ENCODE measurements at regions not wholly inside any gene's neighbourhood (a gene's known extent, or its start where the extent isn't known, plus 50 kb on each side); places are given as distances from the start of the nearest gene placed in this dataset.
"Not testable (repeated sequence)": the region's sequence is repeated elsewhere in the genome, so short reads cannot be mapped to it uniquely, and the experiment has no call there.

DNA sequence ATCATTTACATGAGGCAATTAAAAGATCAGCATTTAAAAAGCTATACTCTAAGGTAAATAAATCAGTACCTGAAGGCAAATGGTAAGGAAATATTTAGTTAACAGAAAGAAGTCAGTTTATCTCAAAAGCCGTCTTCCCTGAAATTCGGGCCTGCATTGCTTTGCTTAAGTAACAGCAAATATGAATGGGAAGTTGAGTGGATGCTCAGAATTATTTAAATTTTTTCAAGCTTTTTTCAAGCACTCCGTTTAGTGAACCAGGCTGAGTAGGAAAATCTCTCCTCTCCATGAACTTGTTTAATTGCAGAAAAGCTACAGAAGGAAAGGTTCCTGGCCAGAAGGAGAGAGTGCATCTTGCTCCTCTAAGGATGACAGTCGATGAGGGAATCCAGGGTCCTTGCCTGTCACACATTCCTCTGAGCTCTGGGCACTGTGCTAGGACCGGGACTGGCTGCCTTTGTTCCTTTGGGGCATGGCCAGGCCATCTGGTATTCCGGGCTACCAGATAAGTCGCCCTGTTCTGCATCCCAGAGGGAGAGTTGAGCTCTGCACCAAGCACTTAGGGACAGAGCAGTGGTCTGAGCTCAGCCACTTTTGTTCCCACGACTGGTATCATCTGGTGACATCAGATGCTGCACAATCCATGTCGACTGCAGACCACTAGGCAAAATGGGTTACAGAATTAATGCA, 77.6 kb downstream of the RIN2 start:
- no peak for DNase-seq

DNA sequence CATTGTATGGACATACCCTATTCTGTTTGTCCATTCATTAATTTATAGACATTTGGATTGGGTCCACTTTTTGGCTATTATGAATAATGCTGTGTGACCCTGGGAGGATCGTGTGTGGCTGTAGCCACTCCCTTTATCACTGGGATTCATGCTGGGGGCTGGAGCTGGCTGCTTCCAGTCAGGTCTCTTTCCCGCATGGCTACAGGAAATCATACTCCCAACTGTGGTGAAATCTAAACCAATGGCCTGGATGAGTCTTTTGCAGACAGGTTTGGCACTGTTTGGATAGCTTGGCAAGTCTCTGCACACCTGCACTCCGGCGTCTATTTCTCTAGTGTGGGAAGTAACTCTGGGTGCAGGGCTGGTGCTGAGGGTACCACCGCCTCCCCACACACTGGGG, 80.4 kb downstream of the RIN2 start:
- DNase-seq, result no peak

DNA sequence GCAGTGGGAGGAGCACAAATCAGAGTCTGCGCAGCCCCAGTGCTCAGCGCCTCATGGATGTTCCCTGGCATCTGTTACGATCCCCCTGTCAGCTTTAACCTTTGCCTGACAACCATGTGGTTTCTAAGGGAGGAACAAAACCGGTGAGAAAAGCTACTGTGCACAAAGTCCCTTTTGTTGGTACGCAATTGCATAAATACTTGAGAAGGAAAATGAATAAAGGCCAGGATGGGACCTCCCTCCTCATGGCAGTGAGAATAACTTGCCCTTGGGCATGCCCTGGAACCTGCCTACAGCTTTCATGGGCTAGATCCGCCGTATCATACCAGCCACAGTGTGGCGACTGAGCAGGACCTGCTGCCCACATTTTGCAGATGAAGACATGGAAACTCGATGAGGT, 81.0 kb downstream of the RIN2 start:
- no peak for DNase-seq

DNA sequence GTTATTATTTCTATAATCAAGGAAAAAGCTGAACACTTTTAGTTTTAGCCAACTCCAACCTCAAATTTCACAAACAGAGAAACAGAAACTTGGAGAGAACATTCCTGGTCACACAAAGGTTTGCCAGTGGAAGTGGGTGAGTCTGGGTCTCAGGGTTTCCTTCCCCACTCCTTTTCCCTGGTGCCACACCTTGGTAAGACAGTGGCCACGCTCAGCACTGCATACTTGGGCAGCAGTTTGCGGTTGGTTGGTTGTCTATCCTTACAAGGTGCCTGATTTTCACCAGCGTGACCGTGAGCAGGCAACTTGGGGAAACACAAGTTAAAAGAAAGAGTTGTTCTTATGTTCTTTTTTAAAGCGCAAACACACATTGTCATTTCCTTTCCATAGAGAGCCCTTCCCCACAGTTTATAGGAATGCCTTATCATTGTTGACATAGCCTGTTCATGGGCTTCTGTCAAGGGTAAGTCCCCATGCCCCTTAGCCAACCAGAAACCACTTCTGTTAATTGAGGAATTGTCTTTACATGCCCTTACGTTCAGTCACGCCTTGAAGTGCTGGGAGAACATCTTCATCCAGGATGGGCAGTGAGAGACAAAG, 82.2 kb downstream of the RIN2 start:
- DNase-seq, result no peak

DNA sequence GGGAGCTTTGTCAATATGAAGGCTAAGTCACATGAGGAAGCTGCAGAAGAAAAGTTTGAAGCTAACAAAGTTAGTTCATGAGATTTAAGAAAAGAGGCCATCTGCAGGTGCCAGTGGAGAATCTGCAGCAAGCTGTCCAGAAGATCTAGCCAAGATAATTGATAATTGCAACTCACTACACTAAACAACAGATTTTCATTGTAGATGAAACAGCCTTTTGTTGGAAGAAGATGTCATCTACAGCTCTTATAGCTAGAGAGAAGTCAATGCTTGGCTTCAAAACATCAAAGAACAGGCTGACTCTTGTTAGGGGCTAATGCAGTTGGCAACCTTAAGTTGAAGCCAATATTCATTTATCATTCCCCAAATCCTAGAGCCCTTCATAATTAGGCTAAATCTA, 83.7 kb downstream of the RIN2 start:
- DNase-seq, result no peak

DNA sequence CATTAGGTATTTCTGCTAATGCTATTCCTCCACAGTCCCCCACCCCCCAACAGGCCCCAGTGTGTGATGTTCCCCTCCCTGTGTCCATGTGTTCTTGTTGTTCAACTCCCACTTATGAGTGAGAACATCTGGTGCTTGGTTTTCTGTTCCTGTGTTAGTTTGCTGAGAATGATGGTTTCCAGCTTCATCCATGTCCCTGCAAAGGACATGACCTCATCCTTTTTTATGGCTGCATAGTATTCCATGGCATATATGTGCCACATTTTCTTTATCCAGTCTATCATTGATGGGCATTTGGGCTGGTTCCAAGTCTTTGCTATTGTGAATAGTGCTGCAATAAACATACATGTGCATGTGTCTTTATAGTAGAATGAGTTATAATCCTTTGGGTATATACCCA, 86.8 kb downstream of the RIN2 start:
- DNase-seq, result not testable (repeated sequence)

DNA sequence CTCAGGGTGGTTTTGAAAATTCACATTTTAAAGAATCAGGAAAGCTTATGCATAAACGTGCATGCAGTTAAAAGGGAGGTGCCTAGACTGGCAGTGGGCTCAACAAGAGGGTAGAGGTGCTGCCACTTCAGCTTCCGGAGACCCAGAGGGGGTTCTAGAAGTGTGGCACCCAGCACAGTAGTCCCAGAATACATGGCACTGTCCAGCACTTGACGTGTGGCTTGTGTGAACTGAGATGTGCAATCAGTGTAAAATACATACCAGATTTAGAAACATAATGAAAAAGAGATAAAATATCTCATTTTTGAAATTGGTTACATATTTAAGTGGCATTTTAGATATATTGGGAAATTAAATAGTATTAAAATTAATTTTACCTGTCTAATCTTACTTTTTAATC, 89.3 kb downstream of the RIN2 start:
- no peak for DNase-seq

DNA sequence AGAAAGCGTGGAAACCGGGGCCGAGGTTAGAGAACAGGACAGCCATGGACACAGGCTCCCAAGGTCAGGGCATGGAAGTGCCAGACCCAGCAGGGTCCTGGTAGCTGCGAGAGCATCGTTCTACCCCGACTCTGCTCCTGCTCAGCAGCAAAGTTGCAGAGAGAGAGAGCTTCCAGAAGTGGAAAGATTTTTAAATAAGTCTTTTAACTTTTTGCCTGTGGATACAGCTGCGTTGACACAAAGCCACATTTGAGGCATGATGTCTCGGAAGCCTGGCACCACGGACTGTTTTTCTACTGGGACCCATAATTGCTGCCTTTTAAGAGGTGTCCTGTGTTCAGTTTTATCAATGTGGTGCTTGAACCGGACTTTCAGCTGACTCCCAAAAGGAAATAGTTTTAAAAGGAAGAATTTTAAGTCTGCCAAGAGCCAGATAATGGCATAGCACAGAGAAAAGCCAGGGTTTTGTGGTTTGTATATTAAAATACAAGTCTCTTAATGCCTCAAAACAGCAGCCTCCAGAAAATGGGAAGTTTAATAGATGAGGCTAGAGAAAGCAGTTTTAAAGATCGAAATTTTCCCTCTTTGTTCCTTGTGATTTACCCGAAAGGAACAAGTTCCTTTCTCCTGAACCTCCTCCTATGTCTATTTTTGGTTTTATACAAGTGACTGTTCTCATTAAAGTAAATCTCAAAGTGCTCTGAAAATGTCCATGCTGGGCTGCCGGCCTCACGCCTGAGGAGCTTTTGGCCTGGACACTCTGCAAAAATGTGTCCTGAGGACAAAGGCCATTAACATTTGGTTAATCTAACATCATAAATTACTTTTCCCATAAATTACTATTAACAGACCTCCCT, 91.5 kb downstream of the RIN2 start:
- DNase-seq, result no peak

DNA sequence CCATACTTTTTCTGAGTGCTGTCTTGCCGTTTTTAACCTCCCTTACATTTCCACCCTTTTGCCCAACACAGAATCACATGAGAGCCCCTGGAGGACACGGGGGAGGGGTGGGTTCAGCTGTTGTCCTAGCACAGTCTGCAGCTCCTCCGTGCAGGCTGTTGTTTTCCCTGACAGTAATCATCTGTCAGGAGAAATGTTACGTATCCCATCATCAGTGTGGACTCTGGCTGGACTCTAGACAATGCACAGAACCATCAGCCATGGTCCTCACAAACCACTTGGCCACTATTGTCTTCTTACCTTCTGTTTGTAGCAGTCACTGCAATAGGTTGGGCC, 92.1 kb downstream of the RIN2 start:
- no peak for DNase-seq

DNA sequence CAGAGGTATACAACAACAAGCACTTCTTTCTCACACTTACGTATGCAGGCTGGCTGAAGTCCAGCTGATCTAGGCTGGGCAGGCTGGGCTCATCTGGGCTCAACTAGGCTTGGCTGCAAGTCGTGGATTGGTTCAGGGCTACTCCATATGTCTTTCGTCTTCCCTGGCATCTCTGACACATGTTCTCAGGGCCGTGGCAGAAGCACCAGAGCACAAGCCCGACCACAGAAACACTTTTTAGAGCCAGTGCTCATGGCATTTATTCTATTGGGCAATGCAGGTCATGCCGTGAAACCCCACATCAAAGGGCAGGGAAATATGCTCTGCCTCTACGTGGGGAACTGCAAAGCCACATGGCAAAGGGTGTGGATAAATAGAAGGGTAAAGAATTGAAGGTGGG, 93.8 kb downstream of the RIN2 start:
- DNase-seq, result no peak

DNA sequence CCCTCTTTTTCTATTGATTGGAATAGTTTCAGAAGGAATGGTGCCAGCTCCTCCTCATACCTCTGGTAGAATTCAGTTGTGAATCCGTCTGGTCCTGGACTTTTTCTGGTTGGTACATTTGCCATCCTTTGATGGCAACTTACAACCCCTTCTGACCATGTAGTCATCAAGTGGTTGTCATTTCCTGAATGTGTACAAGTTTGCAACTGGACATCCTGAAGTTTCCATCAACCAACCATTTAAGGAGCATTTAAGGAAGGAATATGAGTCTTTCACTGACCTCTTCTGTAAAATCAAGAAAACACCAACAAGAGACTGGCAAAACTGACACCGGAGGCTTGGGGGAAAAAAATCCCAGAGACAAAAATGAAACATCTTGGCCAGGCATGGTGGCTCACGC, 97.4 kb downstream of the RIN2 start:
- DNase-seq, result no peak

DNA sequence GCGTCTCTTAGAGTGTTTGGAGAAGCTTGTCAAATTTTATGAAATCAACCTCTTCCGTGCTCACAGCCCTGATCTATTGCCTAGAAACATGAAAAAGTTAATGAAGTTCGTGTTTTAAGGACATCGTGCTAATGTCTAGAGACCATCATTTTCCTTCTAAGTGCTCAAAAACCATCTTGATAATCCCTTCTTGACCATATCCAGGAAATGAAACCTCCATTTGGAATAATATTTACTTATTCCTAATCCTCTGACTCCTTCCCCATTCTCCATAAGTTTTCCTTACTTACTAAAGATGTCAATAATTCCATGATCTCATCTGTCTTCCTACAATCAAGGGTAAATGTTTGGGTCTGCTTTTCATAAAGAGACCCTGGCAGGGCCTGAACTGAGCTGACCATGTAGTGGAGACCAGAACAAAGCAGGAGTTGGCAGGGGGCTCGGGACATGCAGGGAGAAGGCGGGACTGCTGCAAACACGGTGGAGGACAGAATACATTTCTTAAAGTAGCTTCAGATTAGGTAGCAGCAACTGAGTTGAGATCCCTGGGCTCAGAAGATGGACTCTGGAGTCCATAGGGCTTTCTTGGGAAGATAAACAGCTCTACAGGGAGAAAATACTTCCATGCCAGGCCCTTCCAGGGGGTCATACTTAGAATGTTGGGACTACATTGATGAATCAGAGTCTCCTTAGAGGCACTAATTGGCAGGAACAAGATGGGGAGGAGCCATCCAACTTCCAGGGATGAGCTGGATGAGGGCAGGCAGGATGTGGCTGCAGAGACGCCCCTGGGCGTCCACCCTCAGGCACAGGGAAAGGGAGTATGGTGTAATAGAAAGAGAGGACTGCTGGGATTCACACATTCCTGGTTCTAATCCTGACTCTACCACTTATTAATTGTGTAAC, 100.7 kb downstream of the RIN2 start:
- no peak for DNase-seq

DNA sequence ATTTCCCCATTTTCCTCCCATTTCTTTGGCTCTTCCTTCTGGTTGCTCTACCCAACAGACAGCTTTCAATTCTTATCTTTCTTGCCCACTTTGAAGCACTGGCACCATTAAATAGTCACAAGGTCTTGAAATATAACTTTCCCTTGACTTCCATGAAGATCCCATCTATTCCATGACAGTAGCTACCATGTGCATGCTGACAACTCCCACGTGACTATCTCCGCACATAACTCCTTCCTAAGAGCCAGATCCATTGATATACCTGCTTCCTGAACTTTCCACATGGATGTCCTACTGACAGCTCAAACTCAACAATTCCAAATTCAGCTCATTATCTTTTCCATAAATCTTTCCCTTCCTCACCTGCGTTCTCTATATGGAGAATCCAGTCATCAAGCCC, 101.4 kb downstream of the RIN2 start:
- no peak for DNase-seq

DNA sequence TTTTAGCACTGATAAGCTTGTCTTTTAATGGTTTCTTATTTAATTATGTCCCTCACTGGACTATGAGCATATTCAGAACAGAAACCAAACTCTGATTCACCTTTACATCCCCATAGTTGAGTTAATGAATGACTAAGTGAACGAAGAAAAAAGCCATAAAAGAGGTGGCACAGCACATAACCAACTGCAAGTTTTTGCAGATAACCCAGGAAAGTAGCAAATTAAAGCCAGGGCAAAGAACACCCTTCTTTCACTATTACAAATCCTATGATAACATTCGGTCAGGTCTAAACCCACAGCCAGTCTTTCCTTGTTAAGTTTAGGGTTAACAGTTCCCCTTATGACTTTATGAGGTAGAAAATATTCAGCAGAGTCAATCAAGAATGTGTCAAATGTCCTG, 102.7 kb downstream of the RIN2 start:
- DNase-seq, result no peak

DNA sequence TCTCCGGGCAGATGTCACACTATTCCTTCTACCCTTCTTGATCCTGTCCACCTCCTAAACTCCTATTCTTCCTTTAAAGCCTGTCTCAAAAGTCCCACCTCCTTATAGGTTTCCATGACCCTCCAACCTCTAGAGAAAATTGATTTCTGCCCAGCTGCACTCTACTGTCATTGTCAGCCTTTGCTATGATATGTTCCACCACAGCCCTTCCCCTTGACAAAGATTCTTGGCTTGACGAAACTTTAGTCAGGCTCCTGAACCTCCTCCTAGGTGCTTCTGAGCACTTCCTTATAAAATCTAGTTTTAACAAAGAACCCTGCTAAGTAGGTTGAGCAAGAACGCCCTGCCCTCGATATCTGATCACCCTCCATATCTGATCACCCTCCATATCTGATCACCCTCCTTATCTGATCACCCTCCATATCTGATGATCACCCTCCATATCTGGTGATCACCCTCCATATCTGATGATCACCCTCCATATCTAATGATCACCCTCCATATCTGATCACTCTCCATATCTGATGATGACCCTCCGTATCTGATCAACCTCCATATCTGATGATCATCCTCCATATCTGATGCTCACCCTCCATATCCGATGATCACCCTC, 103.2 kb downstream of the RIN2 start:
- DNase-seq, result no peak

DNA sequence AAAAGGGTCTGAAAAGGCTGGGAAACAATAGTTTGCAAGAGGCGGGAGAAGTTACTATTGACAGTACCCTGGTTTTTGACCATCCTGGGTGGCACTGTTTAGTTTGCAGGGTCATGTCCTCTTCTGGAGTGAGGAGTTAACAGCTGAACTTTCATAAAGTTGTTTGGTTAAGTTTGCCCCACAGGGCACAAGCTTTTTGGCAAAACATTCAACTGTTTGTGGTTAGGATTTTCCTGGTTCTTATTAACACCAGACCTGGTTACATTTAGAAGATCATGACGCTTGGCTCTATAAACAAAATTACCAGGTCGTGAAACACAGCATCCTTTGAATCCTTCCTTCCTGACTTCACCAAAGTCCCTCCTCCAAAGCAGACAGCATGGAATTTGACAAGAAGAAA, 106.1 kb downstream of the RIN2 start:
- DNase-seq, result no peak

DNA sequence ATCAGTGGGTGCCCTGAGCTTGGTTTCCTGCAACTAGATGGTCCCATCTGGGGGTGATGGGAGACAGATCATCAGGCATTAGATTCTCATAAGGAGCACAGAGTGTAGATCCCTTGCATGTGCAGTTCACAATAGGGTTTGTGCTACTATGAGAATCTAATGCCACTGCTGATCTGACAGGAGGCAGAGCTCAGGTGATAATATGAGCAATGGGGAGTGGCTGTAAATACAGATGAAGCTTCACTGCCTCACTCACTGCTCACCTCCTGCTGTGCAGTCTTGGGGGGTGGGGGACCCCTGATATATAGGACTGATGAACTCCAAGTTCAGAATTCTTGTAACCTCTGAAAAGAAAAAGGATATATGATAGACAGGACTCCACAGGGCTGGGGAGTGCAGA, 108.0 kb downstream of the RIN2 start:
- DNase-seq, result no peak

DNA sequence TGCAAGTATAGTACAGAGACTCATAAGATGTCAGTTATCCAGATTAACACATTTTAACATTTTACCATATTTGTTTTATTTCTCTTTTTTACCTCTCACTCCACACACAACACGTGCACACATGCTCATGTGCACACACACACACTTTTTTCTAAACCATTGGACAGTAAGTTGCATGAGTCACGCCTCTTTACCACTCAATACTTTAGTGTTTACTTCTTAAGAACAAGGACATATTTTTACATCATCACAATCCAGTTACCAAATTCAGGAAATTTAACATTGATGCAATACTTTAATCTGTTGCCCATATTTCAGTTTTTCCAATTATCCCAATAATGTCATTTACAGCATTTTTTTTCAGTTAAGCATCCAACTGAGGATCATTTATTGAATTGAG, 109.0 kb downstream of the RIN2 start:
- no peak for DNase-seq

DNA sequence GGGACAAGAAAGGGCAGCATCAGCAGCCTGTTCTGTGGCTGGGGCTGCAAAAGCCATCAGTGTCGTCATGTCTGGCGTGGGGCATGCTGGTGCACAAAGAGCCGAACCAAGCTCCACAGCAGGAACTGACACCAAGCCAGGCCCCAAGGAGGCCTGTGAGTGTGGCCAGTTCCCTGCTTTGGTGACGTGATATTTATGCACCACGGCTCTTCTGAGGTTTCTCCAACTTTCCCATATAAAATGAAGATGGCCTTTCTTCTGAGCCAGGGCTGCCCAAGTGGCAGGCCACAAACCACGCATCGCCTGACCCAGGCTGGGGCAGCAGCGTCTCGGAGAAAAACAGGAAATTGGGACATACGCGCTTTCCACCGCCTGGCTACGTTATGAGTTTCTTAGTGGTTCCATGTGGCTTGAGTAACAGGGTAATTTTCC, 109.9 kb downstream of the RIN2 start:
- DNase-seq, result no peak

DNA sequence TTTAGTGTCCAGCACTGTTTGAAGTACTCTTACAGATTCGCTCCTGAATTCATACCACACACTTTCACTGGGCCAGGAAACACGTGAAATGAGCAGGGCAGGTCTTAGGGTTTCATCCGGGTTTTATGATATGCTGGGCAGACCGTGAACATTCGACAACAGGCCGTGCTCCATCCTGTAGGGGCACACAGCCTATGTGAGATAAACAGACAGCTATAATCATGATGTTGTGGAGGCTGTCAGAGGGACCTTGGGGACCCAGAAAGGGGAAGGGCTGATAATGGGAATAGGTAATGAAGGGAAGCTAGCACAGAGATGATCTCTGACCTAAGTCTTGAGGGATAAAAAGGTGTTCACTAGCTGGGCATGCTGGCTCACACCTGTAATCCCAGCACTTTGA, 110.4 kb downstream of the RIN2 start:
- no peak for DNase-seq

DNA sequence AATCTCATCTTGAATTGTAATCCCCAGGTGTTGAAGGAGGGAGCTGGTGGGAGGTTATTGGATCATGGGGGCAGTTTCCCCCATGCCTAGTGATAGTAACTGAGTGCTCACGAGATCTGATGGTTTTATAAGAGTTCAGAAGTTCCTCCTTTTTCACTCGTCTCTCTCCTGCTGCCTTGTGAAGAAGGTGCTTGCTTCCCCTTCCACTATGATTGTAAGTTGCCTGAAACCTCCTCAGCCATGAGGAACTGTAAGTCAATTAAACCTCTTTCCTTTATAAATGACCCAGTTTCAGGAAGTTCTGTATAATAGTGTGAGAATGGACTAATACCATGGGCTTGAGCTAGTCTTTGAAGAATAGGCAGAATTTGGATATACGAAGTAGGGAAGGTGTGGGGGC, 113.9 kb downstream of the RIN2 start:
- DNase-seq, result no peak

DNA sequence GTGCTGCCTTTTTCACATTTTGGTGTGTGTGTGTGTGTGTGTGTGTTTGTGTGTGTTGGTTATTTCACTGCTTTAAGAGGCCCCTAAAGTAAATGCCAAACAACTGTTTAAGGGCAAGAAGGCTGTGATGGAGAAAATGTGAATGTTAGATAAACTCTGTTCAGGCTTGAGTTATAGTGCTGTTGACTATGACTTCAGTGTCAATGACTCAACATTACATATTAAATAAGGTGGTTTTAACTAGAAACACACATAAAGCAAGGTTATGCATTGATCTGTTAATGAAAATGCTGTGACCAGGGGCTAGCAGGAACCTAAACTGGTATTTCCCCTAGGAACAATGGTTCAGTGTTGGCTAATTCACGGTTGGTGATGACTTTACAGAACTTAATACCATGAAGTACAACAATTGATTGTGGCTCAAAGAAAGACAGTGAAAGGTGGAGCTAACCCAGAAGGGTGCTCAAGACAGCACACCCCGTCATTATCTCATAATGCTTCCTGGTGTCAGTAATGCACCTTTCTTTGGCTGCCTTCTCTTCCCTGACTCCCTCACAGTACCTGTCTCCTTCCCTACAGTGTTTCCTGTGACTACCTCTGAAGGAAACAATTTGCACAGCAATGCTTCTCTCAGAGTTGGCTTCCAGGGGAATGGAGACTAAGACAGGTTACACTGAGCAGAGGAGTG, 116.1 kb downstream of the RIN2 start:
- no peak for DNase-seq
